ENCODE measurements at regions not wholly inside any gene's neighbourhood (a gene's known extent, or its start where the extent isn't known, plus 50 kb on each side); places are given as distances from the start of the nearest gene placed in this dataset.

DNA sequence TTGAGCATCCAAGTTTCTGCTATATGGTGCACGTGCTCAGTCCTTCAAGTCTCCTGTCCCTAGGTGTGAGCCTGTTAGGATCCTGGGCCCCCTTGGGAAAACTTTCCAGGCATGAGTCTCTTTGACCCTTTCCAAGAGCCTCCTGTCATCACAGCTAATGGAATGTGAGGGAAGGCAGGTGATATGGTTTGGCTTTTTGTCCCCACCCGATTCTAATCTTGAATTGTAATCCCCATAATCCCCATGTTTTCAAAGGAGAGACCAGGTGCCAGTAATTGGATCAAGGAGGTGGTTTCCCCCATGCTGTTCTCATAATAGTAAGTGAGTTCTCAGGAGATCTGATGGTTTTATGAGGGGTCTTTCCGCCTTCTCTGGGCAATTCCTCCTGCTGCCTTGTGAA lies 265.5 kb downstream of the ATP23 start:
- no peak for TF ChIP-seq POLR2A (IDR thresholded peaks at IDR 0.05; ENCODE audit: low read depth, low read length)
- TF ChIP-seq POLR2AphosphoS5 (IDR thresholded peaks at IDR 0.05; ENCODE audit: low read depth, low read length): no peak
- TF ChIP-seq TAF1 (IDR thresholded peaks at IDR 0.05; ENCODE audit: low read depth, low read length): no peak
- no peak for TF ChIP-seq PAX5 (IDR thresholded peaks at IDR 0.05; ENCODE audit: insufficient read depth, low read length, severe bottlenecking)
